BJ (cell line): ENCODE measurements at regions not wholly inside any gene's neighbourhood (a gene's known extent, or its start where the extent isn't known, plus 50 kb on each side); places are given as distances from the start of the nearest gene placed in this dataset.
A peak's percentile ranks its signal among the peaks of the same experiment; 100 is the strongest.

Experiments
- CTCF ChIA-PET: fragments of 350-600 bp; formaldehyde crosslinking; extraction: SDS; loops from one replicate; lab custom pipeline; 2021; ENCODE audit warnings: antibody characterized with exemption, inconsistent platforms; lab: Yijun Ruan, JAX
- POLR2A ChIA-PET: fragments of 300-600 bp; sonication (Branson Sonifier 250); formaldehyde crosslinking; extraction: SDS; loops from one replicate; lab custom pipeline; 2021; ENCODE audit warnings: antibody characterized with exemption; lab: Charles Lee
- DNase-seq: peaks from one replicate; pipeline ENCODE4 v3.0.0-alpha.2; 2011; ENCODE audit warnings: low read depth
- H3K27me3 ChIP-seq: 2 replicates; pipeline ENCODE4 v1.6.0; 2011; ENCODE audit warnings: low read length; ENCODE audit not compliant: control insufficient read depth, insufficient read depth
- H3K36me3 ChIP-seq: 2 replicates; pipeline ENCODE4 v1.5.1; 2011; ENCODE audit warnings: low read length; ENCODE audit not compliant: control insufficient read depth, insufficient read depth
- H3K4me3 ChIP-seq: 2 replicates; pipeline ENCODE4 v1.5.1; 2011; ENCODE audit warnings: low read depth, mild to moderate bottlenecking, control low read depth, low read length
- TF ChIP-seq, protein P1 (sequence below): IDR thresholded peaks from 2 replicates; pipeline ENCODE4 v1.5.1; 2011; ENCODE audit warnings: low read depth, mild to moderate bottlenecking, control low read depth, inconsistent platforms, low read length, moderate library complexity; ENCODE audit not compliant: insufficient read depth

DNA sequence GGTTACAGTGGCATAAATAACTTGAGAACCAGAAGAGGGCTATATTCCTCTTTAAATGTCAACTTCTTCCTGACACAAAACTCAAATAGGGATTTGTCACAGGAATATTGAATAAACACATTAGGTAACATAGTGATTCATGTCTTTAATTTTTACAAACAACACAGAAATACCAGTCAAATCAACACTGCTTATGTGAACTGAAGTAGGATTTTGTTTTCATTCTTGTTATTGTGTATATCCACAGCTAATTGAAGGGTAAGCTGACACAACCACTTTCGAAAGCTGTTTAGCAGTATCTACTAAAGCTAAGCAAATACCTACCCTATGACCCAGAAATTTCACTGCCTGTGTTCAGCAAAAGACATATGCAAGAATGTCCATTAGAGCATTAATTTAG, 120.4 kb upstream of the EOLA2 start:
- TF ChIP-seq, protein P1, sequence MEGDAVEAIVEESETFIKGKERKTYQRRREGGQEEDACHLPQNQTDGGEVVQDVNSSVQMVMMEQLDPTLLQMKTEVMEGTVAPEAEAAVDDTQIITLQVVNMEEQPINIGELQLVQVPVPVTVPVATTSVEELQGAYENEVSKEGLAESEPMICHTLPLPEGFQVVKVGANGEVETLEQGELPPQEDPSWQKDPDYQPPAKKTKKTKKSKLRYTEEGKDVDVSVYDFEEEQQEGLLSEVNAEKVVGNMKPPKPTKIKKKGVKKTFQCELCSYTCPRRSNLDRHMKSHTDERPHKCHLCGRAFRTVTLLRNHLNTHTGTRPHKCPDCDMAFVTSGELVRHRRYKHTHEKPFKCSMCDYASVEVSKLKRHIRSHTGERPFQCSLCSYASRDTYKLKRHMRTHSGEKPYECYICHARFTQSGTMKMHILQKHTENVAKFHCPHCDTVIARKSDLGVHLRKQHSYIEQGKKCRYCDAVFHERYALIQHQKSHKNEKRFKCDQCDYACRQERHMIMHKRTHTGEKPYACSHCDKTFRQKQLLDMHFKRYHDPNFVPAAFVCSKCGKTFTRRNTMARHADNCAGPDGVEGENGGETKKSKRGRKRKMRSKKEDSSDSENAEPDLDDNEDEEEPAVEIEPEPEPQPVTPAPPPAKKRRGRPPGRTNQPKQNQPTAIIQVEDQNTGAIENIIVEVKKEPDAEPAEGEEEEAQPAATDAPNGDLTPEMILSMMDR, result no peak
- CTCF ChIA-PET, result no interaction called here
- Histone ChIP-seq H3K4me3 (no peak overlapping the region), H3K36me3 (no peaks in the 10 kb centered on the region), H3K27me3 (no peaks in the 10 kb centered on the region)
- POLR2A ChIA-PET, result no interaction called here
- no peak for DNase-seq

GRCh38 chrX:150060406-150060805, 122.1 kb upstream of the EOLA2 start:
- TF ChIP-seq, protein P1, result no peak
- CTCF ChIA-PET, result interaction anchor here (1.0 kb wide), 1 partner anchor 16 kb away, joined by 3 read pairs; no protein-coding TSS in a partner anchor
- DNase-seq, result no peak

GRCh38 chrX:150062292-150063137, 124.2 kb upstream of the EOLA2 start:
- DNase-seq, result peak; percentile 77
- Histone ChIP-seq H3K36me3 (no peaks in the 10 kb centered on the region), H3K27me3 (no peaks in the 10 kb centered on the region), H3K4me3 (no peak overlapping the region)
- ChIA-PET POLR2A (no interaction called here), CTCF (no interaction called here)
- TF ChIP-seq, protein P1, result peak; percentile 35; the same call in 1 of the 2 replicates

More at GRCh38 chrX:150060406-150060805, 122.1 kb upstream of the EOLA2 start:
- no peaks in the 10 kb centered on the region for H3K36me3 ChIP-seq
- POLR2A ChIA-PET, result no interaction called here
- no peaks in the 10 kb centered on the region for H3K27me3 ChIP-seq
- H3K4me3 ChIP-seq, result no peak overlapping the region

- CTCF ChIA-PET, result interaction anchor here (0.7 kb wide), 1 partner anchor 300 kb away, joined by 3 read pairs; the partner anchor contains the start of gene MAMLD1
Measured at GRCh38 chrX:150063138-150063518, 124.8 kb upstream of the EOLA2 start.

GRCh38 chrX:150063674-150064073, 125.4 kb upstream of the EOLA2 start:
- Histone ChIP-seq H3K36me3 (no peaks in the 10 kb centered on the region), H3K27me3 (no peaks in the 10 kb centered on the region), H3K4me3 (no peak overlapping the region)
- TF ChIP-seq, protein P1, result no peak
- DNase-seq, result no peak
- ChIA-PET POLR2A (no interaction called here), CTCF (interaction anchor here (0.7 kb wide), 1 partner anchor 300 kb away, joined by 3 read pairs; the partner anchor contains the start of gene MAMLD1)

More at GRCh38 chrX:150063138-150063518, 124.8 kb upstream of the EOLA2 start:
- TF ChIP-seq, protein P1, result no peak
- POLR2A ChIA-PET, result no interaction called here
- H3K4me3 ChIP-seq, result no peak overlapping the region
- DNase-seq, result no peak
- H3K27me3 ChIP-seq, result no peaks in the 10 kb centered on the region
- H3K36me3 ChIP-seq, result no peaks in the 10 kb centered on the region
